CD4-positive, alpha-beta T cell treated with Interleukin-4 for 1 hour (primary cell): ENCODE measurements at regions not wholly inside any gene's neighbourhood (a gene's known extent, or its start where the extent isn't known, plus 50 kb on each side); places are given as distances from the start of the nearest gene placed in this dataset.
"Not testable (repeated sequence)": the region's sequence is repeated elsewhere in the genome, so short reads cannot be mapped to it uniquely, and the experiment has no call there.

Experiments
- DNase-seq, 2 donors: peaks; one replicate each; pipeline ENCODE4 v3.0.0-alpha.2; 2020 to 2022

DNA sequence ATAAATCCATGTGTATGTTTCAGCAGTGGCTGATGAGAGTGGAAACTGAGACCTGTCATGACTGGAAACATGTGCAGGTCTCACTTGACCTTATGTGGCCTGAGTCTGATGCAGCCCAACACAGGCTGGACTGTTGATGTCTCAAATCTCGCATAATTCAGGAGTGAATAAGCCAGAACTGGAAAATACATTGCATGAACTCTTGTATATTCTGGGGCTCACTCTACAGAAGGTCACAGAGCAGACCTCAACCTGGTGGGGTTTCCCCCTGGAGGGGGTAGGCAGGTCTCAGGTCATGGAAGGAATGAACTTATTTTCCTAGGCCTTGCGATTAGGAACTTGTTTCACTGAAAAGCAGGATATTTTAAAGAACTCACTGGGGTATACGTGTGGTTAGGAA, 146.3 kb upstream of the THUMPD2 start:
- DNase-seq, result no peak

DNA sequence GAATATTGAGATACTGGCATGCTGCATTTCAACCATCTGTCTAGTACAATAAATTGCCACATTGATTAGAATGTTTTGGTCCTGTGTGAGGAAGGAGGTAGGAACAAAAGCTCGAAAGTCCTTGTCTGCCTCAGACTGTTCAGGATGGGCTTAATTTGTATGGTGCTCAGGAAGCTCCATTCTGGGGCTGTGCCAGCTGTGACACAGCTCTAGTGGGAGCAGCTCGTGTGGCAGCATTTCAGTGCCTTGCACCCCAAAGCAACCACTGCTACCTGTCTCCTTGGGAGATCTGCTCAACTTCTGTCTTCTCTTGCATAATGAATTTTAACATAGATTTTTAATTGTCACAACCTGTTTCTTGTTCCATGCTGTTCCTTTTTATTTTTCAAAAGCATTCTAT, 144.4 kb upstream of the THUMPD2 start:
- DNase-seq, result no peak

DNA sequence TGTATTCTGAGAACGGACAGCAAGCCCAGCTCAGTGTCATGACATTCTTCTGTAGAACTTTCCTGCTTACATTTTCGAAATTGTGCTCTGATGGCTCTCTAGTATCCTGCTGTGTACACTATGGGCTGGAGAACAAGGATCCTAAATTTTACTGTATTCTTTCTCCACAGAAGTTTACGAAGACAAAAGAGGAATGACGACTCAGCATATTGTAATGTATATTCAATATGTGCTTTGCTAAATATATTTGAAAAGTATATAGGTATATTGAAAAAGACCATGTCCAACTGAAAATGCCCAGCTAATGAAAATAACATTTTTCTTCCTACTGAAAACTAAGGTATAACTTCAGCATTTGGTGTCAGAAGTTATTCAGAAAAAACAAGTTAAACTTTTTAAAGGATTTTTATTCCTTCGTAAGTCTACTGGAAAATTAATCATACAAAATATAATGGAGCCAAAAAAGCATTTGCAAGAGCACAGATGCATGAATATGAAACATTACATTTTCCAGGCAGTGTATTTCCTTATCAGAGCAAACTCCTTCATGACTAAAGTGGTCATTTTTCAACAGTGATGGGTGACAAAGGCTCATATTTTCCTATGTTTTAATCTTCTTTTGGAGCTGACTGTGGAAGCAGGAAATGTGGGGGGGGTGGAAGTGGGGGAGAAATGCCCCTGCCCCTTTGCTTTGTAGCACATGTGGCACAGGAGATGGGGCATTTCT, 143.8 kb upstream of the THUMPD2 start:
- DNase-seq, result no peak

DNA sequence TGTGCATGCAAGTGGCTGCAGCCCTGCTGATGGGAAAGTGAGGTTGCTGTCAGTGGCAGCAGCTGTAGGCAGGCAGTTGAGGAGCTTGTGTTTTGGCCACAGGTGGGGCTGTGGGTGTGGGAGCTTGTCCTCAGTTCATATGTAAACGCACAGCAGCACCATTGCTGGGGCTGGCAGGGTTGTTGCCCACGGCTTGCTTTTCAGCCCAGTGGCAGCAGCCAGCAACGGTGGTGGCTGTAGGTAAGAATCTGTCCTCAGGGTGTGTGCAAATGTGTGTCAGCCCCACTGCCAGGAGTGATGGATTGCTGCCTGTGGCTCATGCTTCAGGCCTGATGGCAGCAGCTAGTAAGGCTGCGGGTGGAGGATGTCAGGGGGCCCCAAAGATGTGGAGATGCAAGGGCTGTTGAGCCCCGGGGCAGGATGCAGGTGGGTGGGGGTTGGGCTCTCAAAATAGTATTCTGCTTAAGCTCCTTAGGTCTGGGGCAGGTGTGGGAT, 141.3 kb upstream of the THUMPD2 start:
- DNase-seq, result no peak

DNA sequence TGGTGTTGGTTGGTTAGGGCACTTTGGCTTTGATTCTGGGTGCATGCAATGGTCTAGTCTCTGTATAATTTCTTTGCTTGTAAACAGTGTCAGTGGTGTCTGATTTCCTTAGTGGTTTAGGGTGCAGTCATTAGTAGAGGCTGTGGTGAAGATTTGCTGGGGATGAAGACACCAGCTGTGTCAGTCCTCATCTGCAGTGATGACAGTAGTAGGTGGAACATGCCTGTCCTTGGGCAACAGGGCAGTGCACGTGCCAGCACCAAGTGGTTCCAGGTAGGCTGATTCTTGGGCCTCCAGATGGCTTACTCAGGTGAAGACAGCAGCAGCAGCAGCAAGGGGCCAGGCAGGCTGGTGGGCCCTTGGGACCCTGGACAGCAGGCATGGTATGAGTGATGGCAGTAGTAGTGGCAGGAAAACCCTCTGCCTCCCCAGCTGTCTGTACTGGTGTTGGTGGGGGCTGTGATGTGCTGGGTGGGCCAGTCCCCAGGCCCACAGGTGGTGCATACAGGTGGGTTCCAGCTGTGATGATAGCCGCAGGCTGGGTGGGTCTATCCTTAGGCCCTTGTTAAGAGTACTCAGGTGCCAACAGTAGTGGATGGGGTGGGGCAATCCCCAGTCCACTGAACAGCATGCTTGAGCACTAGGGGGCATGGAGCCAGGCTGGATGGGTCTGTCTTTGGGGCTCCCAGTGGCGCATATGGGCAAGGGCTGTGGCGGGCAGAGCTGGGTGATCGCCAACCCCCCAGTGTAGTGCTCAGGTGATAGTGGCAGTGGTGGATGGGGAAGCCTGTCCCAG, 140.7 kb upstream of the THUMPD2 start:
- no peak for DNase-seq

DNA sequence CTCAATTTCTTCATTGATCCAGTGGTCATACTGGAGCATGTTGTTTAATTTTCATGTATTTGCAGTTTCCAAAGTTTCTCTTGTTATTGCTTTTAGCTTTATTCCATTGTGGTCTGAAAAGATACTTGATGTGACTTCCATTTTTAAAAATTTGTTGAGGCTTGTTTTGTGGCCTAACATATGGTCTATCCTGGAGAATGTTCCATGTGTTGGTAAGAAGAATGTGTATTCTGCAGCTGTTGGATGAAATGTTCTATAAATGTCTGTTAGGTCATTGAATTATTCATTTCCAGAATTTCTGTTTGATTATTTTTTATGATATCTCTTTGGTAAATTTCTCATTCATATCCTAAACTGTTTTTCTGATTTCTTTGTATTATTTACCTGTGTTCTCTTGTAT, 139.8 kb upstream of the THUMPD2 start:
- DNase-seq, result no peak

DNA sequence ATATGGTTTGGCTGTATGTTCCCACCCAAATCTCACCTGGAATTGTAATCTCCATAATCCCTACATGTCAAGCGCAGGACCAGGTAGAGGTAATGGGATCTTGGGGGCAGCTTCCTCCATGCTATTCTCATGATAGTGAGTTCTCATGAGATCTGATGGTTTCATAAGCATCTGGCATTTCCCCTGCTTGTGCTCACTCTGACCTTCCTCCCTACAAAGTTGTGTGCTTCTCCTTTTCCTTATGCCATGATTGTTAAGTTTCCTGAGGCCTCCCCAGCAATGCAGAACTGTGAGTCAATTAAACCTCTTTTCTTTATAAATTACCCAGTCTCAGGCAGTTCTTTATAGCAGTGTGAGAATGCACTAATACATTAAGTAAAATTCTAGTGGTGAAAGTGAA, 138.3 kb upstream of the THUMPD2 start:
- not testable (repeated sequence) for DNase-seq

DNA sequence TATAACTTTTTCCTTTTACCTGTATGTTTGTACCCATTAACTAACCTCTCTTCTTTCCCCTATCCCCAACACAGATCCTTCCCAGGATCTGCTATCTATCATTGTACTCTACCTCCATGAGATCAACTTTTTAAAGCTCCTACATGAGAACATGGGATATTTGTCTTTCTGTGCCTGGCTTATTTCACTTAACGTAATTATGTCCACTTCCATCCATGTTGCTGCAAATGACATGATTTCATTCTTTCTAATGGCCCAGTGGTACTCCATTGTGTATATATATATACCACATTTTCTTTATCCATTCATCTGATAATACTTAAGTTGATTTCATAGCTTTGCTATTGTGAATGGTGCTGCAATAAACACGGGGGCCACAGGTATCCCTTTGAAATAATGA, 135.9 kb upstream of the THUMPD2 start:
- DNase-seq, result no peak

DNA sequence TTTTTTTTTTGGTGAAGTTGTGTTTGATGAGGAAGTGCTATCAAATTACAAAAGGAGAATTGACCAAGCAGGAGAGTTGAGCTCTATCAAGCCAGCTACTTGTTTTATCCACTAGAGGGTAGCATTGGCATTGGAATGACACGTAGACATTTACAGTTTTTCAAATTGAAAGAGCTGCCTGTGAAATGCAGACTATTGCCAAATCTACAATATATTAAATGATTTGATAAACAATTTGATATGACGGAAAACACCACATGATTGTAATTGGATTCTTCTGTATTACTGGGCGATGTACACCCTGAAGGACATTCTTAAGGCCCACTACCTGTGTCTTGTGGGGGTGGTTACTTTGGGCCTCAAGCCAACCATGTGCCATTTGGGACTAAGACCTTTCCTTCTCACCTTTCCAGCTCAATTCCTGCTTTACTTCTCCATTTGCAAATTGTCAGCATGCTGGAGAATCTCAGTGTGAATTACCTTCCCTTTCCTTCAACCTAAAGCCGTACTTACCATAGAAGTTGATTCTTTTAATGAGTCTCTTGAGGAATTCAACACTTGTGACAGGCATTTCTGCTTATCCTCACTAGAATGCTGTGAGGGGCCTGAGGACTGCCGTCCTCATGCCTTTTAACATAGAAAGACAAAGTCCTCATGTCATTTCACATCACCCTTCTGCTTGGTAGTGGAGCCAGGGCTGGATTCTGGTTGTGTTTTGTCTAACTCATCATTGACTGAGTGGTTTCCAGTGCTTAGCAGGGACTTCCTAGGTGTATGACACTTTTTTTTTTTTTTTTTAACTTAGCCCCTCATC, 134.8 kb upstream of the THUMPD2 start:
- peak in 1 of 2 donors; percentile 27 for DNase-seq

DNA sequence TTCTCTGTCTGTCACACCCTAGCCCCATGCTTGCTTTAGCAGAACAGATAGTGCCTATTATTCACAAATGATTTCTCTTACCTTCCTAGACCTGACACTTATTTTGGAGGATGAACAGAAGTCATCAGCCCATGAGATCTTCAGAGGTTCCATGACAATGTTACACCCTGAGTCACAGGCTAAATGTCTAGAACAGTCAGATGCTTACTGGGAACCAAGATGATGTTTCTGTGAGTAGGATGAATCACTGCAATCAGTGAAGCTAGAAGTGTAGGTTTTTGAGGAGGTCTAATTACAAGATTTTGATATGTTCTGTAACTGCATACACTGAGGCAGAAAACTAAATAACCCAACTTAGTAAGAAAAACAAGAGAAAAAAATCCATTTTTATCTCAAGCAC, 123.0 kb upstream of the THUMPD2 start:
- DNase-seq, result no peak

DNA sequence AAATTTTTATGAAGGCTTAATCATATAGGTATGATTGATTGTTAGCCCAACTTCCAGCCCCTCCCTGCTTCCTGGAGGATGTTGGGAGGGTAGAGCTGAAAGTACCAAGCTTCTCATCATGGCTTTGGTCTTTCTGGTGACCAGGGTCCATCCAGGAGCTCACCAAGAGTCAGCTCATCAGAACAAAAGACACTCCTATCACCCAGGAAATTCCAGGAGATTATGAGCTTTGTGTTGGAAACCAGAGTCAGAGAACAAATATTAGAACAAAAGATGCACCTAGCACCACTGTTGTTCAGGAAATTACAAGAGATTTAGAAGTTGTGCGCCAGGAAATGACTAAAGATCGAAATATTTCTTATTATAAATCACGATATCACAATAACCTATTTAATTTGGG, 119.9 kb upstream of the THUMPD2 start:
- DNase-seq, result no peak

DNA sequence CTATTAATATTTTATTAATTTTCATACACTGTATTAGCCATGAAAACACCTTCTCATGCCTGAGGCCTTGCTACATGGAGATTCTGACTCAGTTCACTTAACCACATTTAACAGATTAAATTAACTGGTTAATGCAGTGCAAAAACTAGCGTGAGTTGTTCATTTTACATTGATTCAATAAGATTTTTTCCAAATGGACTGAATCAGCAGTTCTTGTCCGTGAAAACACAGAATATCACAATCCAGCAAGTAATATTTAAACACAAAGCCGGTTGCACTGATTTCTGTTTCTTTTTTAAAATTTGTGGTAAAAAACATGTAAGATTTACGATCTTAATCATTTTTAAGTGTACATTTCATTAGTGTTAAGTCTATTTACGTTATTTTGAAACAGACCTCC, 118.2 kb upstream of the THUMPD2 start:
- no peak for DNase-seq

DNA sequence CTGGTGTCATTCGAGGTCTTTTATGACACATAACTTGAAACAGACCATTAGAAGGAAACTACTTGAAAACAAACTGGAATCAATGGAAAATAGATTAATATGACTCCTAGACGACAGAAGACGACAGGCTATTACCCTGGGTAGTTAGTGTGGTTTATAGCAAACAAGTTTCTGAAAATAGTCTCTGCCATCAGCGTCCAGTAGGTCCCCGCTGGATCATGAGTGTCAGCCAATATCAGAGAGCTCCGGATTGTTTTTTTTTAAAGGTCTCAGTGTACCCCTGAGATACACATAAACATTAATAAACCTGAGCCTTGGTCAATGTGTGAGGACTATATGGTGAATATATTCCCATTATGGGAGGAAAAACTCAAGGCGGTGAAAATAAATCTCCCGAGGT, 115.0 kb upstream of the THUMPD2 start:
- DNase-seq, result no peak

DNA sequence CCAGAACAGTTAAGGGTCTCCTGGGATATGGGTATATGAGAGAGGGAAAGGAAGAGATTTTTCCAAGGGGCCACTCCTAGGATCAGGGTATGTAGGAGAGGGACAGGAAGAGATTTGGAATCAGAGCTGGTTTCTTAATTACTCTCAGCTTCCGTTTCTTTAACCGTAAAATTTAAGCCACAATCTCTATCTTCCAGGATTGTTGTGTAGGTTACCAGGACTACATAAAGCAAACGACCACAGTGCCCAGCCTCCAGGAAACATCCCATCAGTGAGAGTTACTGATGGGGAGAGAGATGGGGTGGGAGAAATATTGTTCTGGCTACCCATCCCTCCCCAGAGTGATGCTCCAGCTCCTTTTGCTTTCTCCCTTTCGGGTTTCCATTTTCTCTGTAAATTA, 114.6 kb upstream of the THUMPD2 start:
- DNase-seq, result no peak

DNA sequence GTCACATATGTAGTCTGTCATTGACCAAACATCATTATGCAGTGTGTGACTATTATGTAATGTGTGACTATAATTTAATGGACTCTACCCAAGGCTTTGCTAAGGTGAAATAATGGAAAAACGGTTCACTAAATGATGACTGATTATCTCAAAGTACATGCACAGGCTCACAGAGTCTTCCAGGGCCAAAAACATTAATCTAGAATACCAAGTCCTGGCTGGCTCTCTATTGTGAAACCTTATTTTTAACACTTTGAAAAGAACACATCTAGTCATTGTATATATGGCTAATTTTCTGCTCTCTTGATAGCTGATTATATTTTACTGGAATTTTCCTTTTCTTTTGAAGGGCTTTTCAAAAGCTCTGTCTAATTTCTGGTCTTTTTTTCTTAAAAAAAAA, 102.9 kb upstream of the THUMPD2 start:
- no peak for DNase-seq

DNA sequence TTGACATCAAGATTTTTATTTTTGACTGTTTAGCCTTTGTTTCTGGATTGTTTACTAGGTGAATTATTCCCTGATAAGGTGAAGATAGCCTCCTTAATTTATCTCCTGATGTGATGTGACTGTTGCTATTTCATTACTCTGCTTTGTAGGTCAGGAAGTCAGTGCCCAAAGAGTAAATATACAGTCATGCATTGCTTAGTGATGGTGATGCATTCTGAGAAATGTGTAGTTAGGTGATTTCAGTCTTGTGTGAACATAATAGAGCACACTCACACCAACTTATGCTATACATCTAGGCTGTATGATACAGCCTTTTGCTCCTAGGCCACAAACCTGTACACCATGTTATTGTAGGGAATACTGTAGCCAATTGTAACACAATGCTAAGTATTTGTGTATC, 102.4 kb upstream of the THUMPD2 start:
- DNase-seq, result no peak

DNA sequence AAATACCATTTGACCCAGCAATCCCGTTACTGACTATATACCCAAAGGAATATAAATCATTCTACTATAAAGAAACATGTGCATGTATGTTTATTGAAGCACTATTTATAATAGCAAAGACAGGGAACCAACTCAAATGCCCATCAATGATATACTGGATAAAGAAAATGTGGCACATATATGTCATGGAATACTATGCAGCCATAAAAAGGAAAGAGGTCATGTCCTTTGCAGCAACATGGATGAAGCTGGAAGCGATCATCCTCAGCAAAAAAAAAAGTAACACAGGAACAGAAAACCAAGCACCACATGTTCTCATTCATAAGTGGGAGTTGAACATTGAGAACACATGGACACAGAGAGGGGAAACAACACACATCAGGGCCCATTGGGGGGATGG, 99.9 kb upstream of the THUMPD2 start:
- not testable (repeated sequence) for DNase-seq

DNA sequence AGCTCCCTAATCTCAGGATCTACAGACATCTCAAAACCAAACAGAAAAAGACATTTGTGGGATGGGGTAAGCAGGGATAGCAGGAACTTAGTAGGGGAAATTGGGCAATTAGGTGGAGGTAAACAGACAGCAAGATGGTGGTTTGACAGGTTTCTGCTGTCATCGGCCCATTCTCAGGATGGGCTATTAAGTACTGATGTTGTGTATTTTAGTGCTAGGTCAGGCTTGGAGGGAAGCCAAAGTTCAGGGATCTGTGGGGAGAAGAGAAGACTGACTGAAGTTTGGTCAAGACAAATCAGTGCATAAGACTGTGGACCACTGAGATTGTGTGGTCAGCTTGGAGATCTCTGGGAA, 96.8 kb upstream of the THUMPD2 start:
- no peak for DNase-seq

DNA sequence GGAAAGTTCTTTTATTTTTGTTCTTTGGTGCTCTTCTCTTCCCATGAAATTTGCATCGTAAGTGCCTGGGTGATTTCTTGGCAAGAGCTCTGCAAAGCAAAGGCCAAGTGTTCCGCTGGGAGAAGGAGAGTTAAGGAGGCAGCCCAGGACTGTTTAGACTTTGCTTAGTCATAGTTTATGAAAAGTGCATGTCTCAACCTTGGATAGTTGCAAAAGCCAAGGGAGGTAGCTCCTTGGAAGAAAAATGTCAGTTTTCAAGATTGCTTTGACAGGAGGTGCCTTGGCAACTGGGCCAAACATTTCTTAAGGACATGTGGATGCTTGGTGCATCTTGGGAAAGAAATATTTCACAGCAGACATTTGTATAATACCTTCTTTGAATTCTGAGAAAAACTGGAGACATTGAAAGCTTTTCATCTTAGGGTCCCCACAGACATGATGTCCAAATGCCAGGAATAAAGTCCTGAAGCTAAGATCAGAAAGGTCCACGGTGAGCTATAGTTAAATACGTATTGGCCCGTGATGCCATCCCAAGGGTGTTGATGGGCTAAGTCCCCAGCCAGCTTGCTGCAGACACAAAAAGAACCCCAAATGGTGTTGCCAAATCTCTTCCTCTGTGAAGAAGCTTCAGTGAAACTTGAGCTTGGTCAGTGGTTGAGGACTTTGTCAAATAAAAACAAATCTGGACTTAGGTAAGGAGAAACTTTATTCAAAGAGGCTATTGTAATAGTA, 96.3 kb upstream of the THUMPD2 start:
- DNase-seq, result no peak

DNA sequence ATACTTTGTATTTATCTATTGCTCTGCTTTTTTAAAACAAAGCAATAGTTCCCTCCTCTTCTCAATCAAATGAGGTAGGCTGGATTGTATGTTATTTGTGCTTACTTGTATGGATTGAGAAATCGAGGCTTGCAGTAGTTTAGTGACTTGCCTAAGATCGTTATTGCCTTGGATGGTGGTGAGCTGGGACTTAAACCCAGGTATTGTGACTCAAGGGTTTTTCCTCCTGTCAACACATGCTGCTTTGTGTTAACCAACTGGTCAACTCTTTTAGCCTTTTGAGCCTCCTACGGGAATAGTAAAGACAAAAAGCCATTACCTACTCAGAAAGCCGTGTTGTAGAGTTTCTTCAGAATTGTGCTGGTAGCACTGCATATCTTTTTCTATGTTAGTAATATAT, 95.2 kb upstream of the THUMPD2 start:
- DNase-seq, result no peak

DNA sequence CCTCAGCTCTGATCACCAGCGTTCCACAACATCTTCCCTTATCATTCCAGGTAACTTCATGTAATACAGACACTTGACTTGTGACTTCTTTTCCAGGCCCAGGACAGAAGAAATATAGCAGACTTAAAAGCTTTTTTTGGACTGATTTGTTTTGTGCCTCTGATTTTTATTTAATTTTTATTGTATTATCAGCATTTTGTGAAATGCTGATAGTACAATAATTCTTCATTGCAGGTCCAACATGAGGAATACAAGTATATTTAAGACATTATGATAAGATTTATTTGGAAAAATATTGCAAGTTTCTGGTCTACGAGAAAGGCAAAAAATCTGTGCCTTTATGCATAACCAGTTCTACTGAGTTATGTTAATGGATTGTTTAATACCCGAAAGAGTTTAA, 94.5 kb upstream of the THUMPD2 start:
- DNase-seq, result no peak

DNA sequence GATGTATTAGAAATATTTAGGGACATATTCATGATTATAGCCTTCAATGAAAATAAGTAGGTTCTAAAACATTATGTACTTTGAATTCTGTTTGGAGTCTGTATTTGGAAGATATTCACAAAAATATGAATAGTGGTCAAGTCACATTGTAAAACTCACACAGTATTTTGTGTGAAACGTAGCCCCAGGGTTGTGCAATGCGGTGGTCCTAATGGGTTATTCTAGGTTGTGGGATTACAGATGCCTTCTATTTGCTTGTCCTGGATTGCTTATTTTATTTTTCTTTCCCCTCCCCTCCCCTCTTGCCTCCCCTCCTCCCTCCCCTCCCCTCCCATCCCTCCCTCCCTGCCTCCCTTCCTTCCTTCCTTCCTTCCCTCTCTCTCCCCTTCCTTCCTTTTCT, 93.7 kb upstream of the THUMPD2 start:
- no peak for DNase-seq

DNA sequence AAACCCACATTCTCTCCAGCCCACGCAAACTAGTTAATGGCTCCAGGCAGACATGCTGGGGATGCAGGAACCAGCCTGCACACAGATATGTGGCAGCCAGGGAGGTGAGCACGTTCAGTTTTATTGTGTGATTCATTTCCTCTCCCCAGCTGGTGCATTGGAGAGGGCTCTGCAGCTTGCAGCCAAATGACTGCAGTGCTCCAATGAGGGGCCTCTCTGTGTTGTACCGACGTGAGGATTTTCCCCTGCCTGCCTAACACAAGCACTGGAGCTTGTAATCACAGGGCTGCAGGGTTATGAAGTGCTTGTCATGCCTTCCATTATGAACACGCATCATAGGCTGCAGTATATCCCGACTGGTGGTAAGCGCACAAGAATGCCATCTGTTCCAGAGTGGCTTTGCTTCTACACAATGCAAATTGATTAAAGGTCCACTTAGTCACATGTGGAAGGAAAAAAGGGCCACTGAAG, 92.3 kb upstream of the THUMPD2 start:
- DNase-seq, result no peak
